ENCODE measurements at regions not wholly inside any gene's neighbourhood (a gene's known extent, or its start where the extent isn't known, plus 50 kb on each side); places are given as distances from the start of the nearest gene placed in this dataset.

- no peak for DNase-seq
Observed at GRCh38 chr11:42625757-42626665, 685.8 kb upstream of the API5 start.

- no peak for DNase-seq
Observed at GRCh38 chr11:42631220-42631843, 680.5 kb upstream of the API5 start.

GRCh38 chr11:42646959-42647358 is 664.8 kb upstream of the API5 start:
- no peak for DNase-seq

GRCh38 chr11:42647993-42648392 is 663.8 kb upstream of the API5 start:
- no peak for DNase-seq

- no peak for DNase-seq
Observed at GRCh38 chr11:42651621-42652020, 660.2 kb upstream of the API5 start.

GRCh38 chr11:42657169-42657568 is 654.6 kb upstream of the API5 start:
- DNase-seq, result no peak

- DNase-seq, result no peak
Observed at GRCh38 chr11:42661942-42662341, 649.9 kb upstream of the API5 start.

GRCh38 chr11:42669248-42669976 is 642.4 kb upstream of the API5 start:
- no peak for DNase-seq

GRCh38 chr11:42674436-42674835 is 637.4 kb upstream of the API5 start:
- no peak for DNase-seq

GRCh38 chr11:42707541-42707940 is 604.3 kb upstream of the API5 start:
- DNase-seq, result no peak

- DNase-seq, result no peak
Observed at GRCh38 chr11:42709216-42709615, 602.6 kb upstream of the API5 start.

- no peak for DNase-seq
Observed at GRCh38 chr11:42713279-42713678, 598.5 kb upstream of the API5 start.

- DNase-seq, result no peak
Observed at GRCh38 chr11:42713753-42714152, 598.0 kb upstream of the API5 start.

- no peak for DNase-seq
Observed at GRCh38 chr11:42720716-42721563, 590.9 kb upstream of the API5 start.

- DNase-seq, result no peak
Observed at GRCh38 chr11:42727879-42728278, 583.9 kb upstream of the API5 start.

GRCh38 chr11:42762348-42762747 is 549.4 kb upstream of the API5 start:
- no peak for DNase-seq

GRCh38 chr11:42764936-42765335 is 546.9 kb upstream of the API5 start:
- no peak for DNase-seq

- DNase-seq, result no peak
Observed at GRCh38 chr11:42768576-42768975, 543.2 kb upstream of the API5 start.

- no peak for DNase-seq
Observed at GRCh38 chr11:42770444-42771065, 541.2 kb upstream of the API5 start.

- DNase-seq, result no peak
Observed at GRCh38 chr11:42772886-42773285, 538.9 kb upstream of the API5 start.

GRCh38 chr11:42773729-42774128 is 538.1 kb upstream of the API5 start:
- DNase-seq, result no peak

- no peak for DNase-seq
Observed at GRCh38 chr11:42774567-42774966, 537.2 kb upstream of the API5 start.

Measured in activated T-cell treated with anti-CD3 and anti-CD28 coated beads, Interleukin-2, amount 50 U/mL, for 48 hours (primary cell).